Suprapubic skin (tissue), 4 donors: ENCODE measurements at regions not wholly inside any gene's neighbourhood (a gene's known extent, or its start where the extent isn't known, plus 50 kb on each side); places are given as distances from the start of the nearest gene placed in this dataset.

ENCODE experiments used
- DNase-seq, 2 donors: peaks; one replicate each; pipeline ENCODE4 v3.0.0-alpha.2; 2019; ENCODE audit warnings: low spot score in 2 of 2
- H3K27ac ChIP-seq: fragments of 200-600 bp; sonication (generic); one replicate; pipeline ENCODE4 v1.5.1; 2019
- H3K27me3 ChIP-seq: fragments of 200-600 bp; sonication (generic); one replicate; pipeline ENCODE4 v1.5.1; 2019
- H3K36me3 ChIP-seq: fragments of 200-600 bp; sonication (generic); one replicate; pipeline ENCODE4 v1.5.1; 2019
- H3K4me1 ChIP-seq: fragments of 200-600 bp; sonication (generic); one replicate; pipeline ENCODE4 v1.5.1; 2019
- H3K4me3 ChIP-seq: fragments of 200-600 bp; sonication (generic); one replicate; pipeline ENCODE4 v1.5.1; 2019; ENCODE audit warnings: mild to moderate bottlenecking
- H3K9me3 ChIP-seq: fragments of 200-600 bp; sonication (generic); one replicate; pipeline ENCODE4 v1.5.1; 2019
- EP300 ChIP-seq: sonication (generic); formaldehyde crosslinking; IDR thresholded peaks from one replicate; pipeline ENCODE4 v1.6.1; 2017; ENCODE audit warnings: antibody characterized with exemption
- POLR2A ChIP-seq, 2 donors: fragments of 450-650 bp; IDR thresholded peaks; one replicate each; pipeline ENCODE4 v1.6.1; 2017; ENCODE audit warnings: antibody characterized with exemption in 2 of 2, mild to moderate bottlenecking in 2 of 2, moderate library complexity in 2 of 2
- POLR2AphosphoS5 ChIP-seq, 3 donors: sonication (generic); formaldehyde crosslinking; IDR thresholded peaks; one replicate each; pipeline ENCODE4 v1.6.1; 2017; ENCODE audit warnings: antibody characterized with exemption in 3 of 3
- WGBS: methylation state at CpG from one replicate; pipeline ENCODE4 v1.1.5; 2018; 5-methylcytosine and 5-hydroxymethylcytosine counted together
- TF ChIP-seq, protein P1 (sequence below), 2 donors: fragments of 200-600 bp in 1 of 2; fragments of 450-650 bp in 1 of 2; sonication (generic) in 1 of 2; IDR thresholded peaks; one replicate each; pipeline ENCODE4 v1.5.1; 2016 to 2019; ENCODE audit warnings: antibody characterized with exemption in 2 of 2, mild to moderate bottlenecking in 1 of 2, moderate library complexity in 1 of 2

DNA sequence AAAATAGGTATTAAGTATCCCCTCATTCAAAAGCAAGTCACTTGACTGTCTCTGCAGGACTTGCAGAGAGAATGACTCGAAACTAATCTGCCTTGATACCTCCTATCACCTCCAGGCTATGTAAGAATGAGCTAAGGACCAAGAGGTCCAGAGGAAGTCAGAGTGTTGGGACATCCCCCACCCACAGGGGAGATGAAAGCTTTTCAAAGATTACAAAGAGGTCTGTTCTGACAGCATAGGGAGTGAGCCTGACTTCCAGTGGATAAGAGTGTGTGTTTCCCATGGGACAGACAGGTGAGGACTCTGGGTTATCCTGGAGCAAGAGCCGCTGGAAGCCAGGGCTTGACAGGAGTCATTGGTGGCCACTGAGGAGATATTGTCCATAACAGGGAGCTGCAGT is 85.0 kb upstream of the TACR1 start:
- WGBS: 60% methylated on average over 2 of the region's 2 CpGs
- Histone ChIP-seq H3K27me3 (no peaks in the 10 kb centered on the region), H3K4me1 (no peaks in the 10 kb centered on the region), H3K36me3 (no peaks in the 10 kb centered on the region), H3K27ac (no peak overlapping the region), H3K4me3 (no peak overlapping the region), H3K9me3 (no peaks in the 10 kb centered on the region)
- no peak for DNase-seq
- no peak for TF ChIP-seq EP300
- no peak for TF ChIP-seq POLR2A (IDR thresholded peaks at IDR 0.05)
- TF ChIP-seq, protein P1, sequence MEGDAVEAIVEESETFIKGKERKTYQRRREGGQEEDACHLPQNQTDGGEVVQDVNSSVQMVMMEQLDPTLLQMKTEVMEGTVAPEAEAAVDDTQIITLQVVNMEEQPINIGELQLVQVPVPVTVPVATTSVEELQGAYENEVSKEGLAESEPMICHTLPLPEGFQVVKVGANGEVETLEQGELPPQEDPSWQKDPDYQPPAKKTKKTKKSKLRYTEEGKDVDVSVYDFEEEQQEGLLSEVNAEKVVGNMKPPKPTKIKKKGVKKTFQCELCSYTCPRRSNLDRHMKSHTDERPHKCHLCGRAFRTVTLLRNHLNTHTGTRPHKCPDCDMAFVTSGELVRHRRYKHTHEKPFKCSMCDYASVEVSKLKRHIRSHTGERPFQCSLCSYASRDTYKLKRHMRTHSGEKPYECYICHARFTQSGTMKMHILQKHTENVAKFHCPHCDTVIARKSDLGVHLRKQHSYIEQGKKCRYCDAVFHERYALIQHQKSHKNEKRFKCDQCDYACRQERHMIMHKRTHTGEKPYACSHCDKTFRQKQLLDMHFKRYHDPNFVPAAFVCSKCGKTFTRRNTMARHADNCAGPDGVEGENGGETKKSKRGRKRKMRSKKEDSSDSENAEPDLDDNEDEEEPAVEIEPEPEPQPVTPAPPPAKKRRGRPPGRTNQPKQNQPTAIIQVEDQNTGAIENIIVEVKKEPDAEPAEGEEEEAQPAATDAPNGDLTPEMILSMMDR (IDR thresholded peaks at IDR 0.05): no peak
- no peak for TF ChIP-seq POLR2AphosphoS5 (IDR thresholded peaks at IDR 0.05)

- no peak for DNase-seq
- Histone ChIP-seq H3K27me3 (no peaks in the 10 kb centered on the region), H3K4me1 (no peaks in the 10 kb centered on the region), H3K27ac (no peak overlapping the region), H3K9me3 (no peaks in the 10 kb centered on the region), H3K4me3 (no peak overlapping the region), H3K36me3 (no peaks in the 10 kb centered on the region)
- TF ChIP-seq POLR2AphosphoS5 (IDR thresholded peaks at IDR 0.05): no peak
- TF ChIP-seq, protein P1 (IDR thresholded peaks at IDR 0.05): no peak
- no peak for TF ChIP-seq POLR2A (IDR thresholded peaks at IDR 0.05)
- no peak for TF ChIP-seq EP300
- WGBS: 70% methylated on average over 5 of the region's 5 CpGs
Measured at GRCh38 chr2:75278821-75279379, 79.6 kb upstream of the TACR1 start.

- H3K27ac ChIP-seq: no peak overlapping the region
- no peaks in the 10 kb centered on the region for H3K4me1 ChIP-seq
- H3K9me3 ChIP-seq: no peaks in the 10 kb centered on the region
- TF ChIP-seq POLR2A (IDR thresholded peaks at IDR 0.05) (no peak), POLR2AphosphoS5 (IDR thresholded peaks at IDR 0.05) (no peak), EP300 (no peak)
- TF ChIP-seq, protein P1 (IDR thresholded peaks at IDR 0.05): no peak
- WGBS: 79% methylated on average over 3 of the region's 3 CpGs
- no peaks in the 10 kb centered on the region for H3K36me3 ChIP-seq
- H3K4me3 ChIP-seq: no peak overlapping the region
- no peak for DNase-seq
- no peaks in the 10 kb centered on the region for H3K27me3 ChIP-seq
Measured at GRCh38 chr2:75278314-75278713, 79.0 kb upstream of the TACR1 start.

DNA sequence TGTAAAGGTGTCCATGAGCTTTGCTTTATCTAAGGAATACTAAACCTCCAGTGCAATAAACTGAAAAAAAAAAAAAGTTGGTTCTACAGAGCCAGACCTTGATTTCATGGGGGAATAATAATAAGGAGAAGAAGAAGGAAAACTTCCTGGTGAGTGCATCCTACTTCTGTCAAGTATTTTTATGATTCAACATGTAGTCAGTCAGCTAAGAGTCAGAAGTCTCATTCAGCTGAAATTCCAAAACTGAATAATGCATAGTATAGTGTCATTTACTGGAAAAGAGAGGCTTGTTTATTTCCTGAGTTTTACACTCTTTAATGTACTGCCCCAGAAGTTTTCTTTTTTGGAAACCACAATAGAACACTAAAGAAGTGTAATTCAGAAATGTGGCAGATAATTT is 77.8 kb upstream of the TACR1 start:
- Histone ChIP-seq H3K4me3 (no peak overlapping the region), H3K27ac (no peak overlapping the region), H3K36me3 (no peaks in the 10 kb centered on the region), H3K9me3 (no peaks in the 10 kb centered on the region), H3K27me3 (no peaks in the 10 kb centered on the region), H3K4me1 (no peaks in the 10 kb centered on the region)
- no peak for DNase-seq
- TF ChIP-seq POLR2A (IDR thresholded peaks at IDR 0.05): no peak
- TF ChIP-seq, protein P1 (IDR thresholded peaks at IDR 0.05): no peak
- no peak for TF ChIP-seq POLR2AphosphoS5 (IDR thresholded peaks at IDR 0.05)
- no peak for TF ChIP-seq EP300

- Histone ChIP-seq H3K36me3 (no peaks in the 10 kb centered on the region), H3K9me3 (no peaks in the 10 kb centered on the region), H3K4me3 (no peak overlapping the region), H3K4me1 (no peaks in the 10 kb centered on the region), H3K27ac (no peak overlapping the region), H3K27me3 (no peaks in the 10 kb centered on the region)
- TF ChIP-seq POLR2AphosphoS5 (IDR thresholded peaks at IDR 0.05) (no peak), EP300 (no peak), POLR2A (IDR thresholded peaks at IDR 0.05) (no peak)
- TF ChIP-seq, protein P1 (IDR thresholded peaks at IDR 0.05): no peak
- WGBS: 63% methylated on average over 8 of the region's 8 CpGs
- no peak for DNase-seq
Measured at GRCh38 chr2:75276093-75277029, 77.0 kb upstream of the TACR1 start.
